Coronary artery (tissue), 2 donors: ENCODE measurements at regions not wholly inside any gene's neighbourhood (a gene's known extent, or its start where the extent isn't known, plus 50 kb on each side); places are given as distances from the start of the nearest gene placed in this dataset.
A peak's percentile ranks its signal among the peaks of the same experiment; 100 is the strongest.

Experiments used
- DNase-seq: peaks from one replicate; pipeline ENCODE4 v3.0.0-alpha.2; 2017; ENCODE audit warnings: low spot score
- H3K27ac ChIP-seq, 2 donors: fragments of 200-600 bp; sonication (generic); one replicate each; pipeline ENCODE4 v1.5.1; 2016 to 2019
- H3K4me3 ChIP-seq: fragments of 200-600 bp; sonication (generic); 2 replicates; pipeline ENCODE4 v1.5.1; 2016; ENCODE audit warnings: mild to moderate bottlenecking, moderate library complexity
- TF ChIP-seq, protein P1 (sequence below): fragments of 200-600 bp; sonication (generic); IDR thresholded peaks from one replicate; pipeline ENCODE4 v1.5.1; 2019; ENCODE audit warnings: antibody characterized with exemption

DNA sequence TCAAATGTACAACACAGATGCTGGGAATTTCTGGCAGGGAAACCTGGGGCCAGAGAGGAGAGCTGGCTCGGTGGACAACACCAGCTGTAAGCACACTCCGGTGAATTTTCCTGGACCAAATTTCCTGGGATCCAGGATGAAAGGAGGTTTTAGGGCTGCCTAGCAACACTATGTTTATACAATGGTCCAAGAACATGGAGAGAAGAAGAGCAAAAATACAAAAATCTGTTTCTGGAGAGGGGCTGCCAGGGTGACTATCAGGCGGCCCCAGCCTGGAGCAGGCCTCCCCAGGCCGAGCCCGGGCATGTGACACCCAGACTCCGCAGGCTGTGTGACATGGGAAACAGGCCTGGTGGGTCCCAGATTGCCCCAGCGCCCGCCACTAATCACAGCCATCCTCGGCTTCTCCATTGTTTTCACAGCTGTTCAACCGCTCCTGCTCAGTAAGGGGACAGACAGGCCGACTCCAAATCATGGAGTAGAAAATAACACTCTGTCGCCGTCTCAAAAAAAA lies 336.0 kb upstream of the NFIA start:
- H3K4me3 ChIP-seq: peak overlapping the region; percentile 26
- DNase-seq: no peak
- TF ChIP-seq, protein P1, sequence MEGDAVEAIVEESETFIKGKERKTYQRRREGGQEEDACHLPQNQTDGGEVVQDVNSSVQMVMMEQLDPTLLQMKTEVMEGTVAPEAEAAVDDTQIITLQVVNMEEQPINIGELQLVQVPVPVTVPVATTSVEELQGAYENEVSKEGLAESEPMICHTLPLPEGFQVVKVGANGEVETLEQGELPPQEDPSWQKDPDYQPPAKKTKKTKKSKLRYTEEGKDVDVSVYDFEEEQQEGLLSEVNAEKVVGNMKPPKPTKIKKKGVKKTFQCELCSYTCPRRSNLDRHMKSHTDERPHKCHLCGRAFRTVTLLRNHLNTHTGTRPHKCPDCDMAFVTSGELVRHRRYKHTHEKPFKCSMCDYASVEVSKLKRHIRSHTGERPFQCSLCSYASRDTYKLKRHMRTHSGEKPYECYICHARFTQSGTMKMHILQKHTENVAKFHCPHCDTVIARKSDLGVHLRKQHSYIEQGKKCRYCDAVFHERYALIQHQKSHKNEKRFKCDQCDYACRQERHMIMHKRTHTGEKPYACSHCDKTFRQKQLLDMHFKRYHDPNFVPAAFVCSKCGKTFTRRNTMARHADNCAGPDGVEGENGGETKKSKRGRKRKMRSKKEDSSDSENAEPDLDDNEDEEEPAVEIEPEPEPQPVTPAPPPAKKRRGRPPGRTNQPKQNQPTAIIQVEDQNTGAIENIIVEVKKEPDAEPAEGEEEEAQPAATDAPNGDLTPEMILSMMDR: no peak
- H3K27ac ChIP-seq: peak overlapping the region; percentile 65 to 66

DNA sequence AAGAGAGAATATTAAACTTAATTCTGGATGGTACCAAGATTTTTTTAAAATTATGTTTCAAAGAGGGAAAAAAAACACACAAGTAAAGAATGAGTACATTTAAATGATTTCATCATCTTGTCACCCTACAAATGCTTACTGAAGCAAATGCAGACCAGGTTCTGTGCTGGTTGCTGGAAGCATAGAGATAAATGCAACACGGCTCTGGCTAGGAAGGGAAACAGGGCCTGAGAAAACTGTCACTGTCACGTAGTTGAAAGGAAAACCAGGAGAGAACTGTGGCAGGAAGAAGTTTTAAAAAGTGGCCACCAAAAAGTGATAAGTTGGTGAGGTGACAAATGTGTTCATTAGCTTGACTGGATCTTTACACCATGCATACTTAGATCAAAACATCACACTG lies 336.9 kb upstream of the NFIA start:
- DNase-seq: no peak
- no peak overlapping the region for H3K4me3 ChIP-seq
- no peak overlapping the region for H3K27ac ChIP-seq
- TF ChIP-seq, protein P1: no peak

DNA sequence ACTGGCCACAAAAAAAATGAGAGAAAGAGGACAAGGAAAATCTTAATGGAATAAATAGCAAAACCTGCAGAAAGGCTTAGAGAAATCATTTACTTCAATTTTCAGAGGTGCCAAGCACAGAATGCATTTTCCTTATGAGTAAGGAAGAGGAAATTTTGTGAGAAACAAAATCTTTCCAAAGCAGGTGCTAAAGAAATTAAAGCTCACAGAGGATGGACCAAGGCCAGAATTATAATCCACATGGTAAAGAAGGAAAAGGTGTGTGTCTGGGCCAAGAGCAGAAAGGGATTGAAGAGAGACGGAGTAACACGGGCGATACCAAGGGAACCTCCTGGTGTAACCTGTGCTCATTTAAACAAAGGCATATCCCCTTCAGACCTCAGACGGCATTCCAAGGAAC lies 340.0 kb upstream of the NFIA start:
- TF ChIP-seq, protein P1: no peak
- no peak overlapping the region for H3K27ac ChIP-seq
- DNase-seq: no peak
- no peak overlapping the region for H3K4me3 ChIP-seq

DNA sequence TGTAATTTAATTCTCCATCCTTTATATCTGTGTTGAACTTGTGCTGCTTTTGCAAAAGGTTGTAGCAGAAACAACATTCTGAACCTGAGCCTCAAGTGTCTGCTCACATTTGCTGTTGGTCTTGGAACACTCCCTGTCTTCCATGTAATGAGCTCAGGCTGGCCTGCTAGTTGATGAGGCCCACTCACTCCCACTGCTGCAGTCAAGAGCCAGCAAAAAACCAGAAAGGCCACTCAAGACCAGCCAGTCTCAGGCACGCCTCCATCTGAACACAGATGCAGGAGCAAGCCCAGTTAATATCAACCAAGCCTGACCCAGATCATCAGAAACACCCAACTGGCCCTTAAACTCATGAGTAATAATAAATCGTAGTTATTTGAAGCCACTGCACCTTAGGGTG lies 342.2 kb upstream of the NFIA start:
- no peak overlapping the region for H3K4me3 ChIP-seq
- H3K27ac ChIP-seq: no peak overlapping the region
- DNase-seq: no peak
- TF ChIP-seq, protein P1: no peak

DNA sequence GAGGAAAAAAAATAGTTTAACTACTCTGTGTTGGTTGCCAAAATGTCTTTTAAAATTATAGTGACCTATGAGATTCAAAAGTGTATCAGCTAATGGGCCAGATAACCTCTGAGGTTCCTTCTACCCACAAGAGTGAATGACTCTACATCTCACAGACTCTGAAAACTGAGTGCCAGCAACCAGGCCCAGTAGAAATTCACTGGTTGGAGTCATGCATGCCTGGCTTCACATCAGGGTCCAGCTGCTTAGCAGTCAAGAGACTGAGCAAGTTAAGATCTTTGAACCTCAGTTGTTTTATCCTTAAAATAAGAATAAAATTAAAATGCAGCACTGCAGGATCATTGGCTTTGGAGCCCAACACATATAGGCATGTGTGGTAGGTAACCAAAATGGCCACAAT lies 342.6 kb upstream of the NFIA start:
- no peak overlapping the region for H3K27ac ChIP-seq
- H3K4me3 ChIP-seq: no peak overlapping the region
- TF ChIP-seq, protein P1: no peak
- DNase-seq: no peak

DNA sequence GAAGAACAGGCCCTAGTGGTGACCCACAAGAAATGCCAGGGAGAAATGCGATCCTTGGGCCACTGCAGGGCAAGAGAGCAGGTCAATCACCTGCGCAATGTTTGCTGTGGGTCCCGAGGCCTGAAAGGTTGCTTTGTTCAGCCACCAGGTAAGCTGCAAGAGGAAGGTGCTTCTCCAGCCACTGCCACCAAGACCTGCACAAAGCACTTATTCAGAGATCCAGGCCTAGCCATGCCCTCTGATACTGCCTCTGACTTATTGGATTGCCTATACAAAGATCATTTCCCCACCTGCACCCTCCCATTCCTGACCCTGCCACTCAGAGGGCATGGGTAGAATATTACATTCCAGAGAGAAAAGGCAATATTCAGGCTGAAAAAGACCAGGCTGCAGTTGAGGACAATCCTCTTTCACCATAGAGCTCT lies 349.4 kb upstream of the NFIA start:
- Histone ChIP-seq H3K27ac (no peak overlapping the region), H3K4me3 (no peak overlapping the region)
- no peak for DNase-seq
- TF ChIP-seq, protein P1: no peak

DNA sequence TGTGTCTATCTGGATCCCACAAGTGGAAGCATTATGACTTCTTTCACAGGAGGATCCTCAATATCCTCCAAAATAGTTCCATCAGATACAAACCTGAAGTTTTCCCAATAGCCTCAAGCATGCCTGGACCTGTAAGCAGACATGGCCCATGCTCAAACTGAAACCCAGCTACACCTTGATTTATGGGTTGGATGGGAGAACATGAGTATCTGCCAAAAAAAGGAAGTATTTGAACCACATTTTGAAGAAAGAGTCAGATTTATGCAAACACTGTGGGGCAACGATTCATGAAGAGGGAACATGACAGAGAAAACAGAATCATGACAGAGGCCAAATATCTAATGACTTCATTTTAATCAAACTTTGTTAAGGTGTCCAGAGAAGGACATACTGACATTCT lies 351.0 kb upstream of the NFIA start:
- TF ChIP-seq, protein P1: no peak
- DNase-seq: no peak
- H3K4me3 ChIP-seq: no peak overlapping the region
- no peak overlapping the region for H3K27ac ChIP-seq
